H9 (cell line): ENCODE measurements at regions not wholly inside any gene's neighbourhood (a gene's known extent, or its start where the extent isn't known, plus 50 kb on each side); places are given as distances from the start of the nearest gene placed in this dataset.

Source experiments
- DNase-seq: peaks from one replicate; pipeline ENCODE4 v3.0.0-alpha.2; 2017
- H2AFZ ChIP-seq: one replicate; pipeline ENCODE4 v1.6.1; 2013; ENCODE audit warnings: mild to moderate bottlenecking, low read length, control low read depth, moderate library complexity
- H2AK5ac ChIP-seq: 2 replicates; pipeline ENCODE4 v1.6.1; 2013; ENCODE audit warnings: low read length, control low read depth, mixed read lengths; ENCODE audit not compliant: insufficient read length
- H2BK120ac ChIP-seq: one replicate; pipeline ENCODE4 v1.6.1; 2013; ENCODE audit warnings: low read depth, mild to moderate bottlenecking, low read length, control low read depth, inconsistent platforms; ENCODE audit not compliant: poor library complexity, severe bottlenecking
- H2BK12ac ChIP-seq: 2 replicates; pipeline ENCODE4 v1.6.1; 2013; ENCODE audit warnings: low read length, control low read depth, mixed read lengths, low read depth; ENCODE audit not compliant: insufficient read length
- H2BK15ac ChIP-seq: 2 replicates; pipeline ENCODE4 v1.6.1; 2013; ENCODE audit warnings: low read depth, low read length, control low read depth
- H2BK20ac ChIP-seq: one replicate; pipeline ENCODE4 v1.6.1; 2013; ENCODE audit warnings: low read depth, mild to moderate bottlenecking, low read length, control low read depth, inconsistent platforms; ENCODE audit not compliant: poor library complexity, severe bottlenecking
- H2BK5ac ChIP-seq: 2 replicates; pipeline ENCODE4 v1.6.1; 2013; ENCODE audit warnings: low read length, control low read depth, mixed read lengths; ENCODE audit not compliant: insufficient read length
- H3K14ac ChIP-seq: 2 replicates; pipeline ENCODE4 v1.6.1; 2013; ENCODE audit warnings: low read length, control low read depth; ENCODE audit not compliant: insufficient read depth
- H3K18ac ChIP-seq: 2 replicates; pipeline ENCODE4 v1.6.1; 2013; ENCODE audit warnings: low read depth, mild to moderate bottlenecking, mixed read lengths, low read length, control low read depth; ENCODE audit not compliant: insufficient read length
- H3K23ac ChIP-seq: 2 replicates; pipeline ENCODE4 v1.6.1; 2013; ENCODE audit warnings: low read length, control low read depth, mixed read lengths, low read depth; ENCODE audit not compliant: insufficient read length
- H3K23me2 ChIP-seq: 2 replicates; pipeline ENCODE4 v1.6.1; 2013; ENCODE audit warnings: low read depth, mild to moderate bottlenecking, mixed read lengths, low read length, control low read depth; ENCODE audit not compliant: insufficient read length, poor library complexity, severe bottlenecking
- H3K27ac ChIP-seq: 2 replicates; pipeline ENCODE4 v1.5.1; 2013; ENCODE audit warnings: low read length, control low read depth, mixed read lengths, low read depth; ENCODE audit not compliant: insufficient read length
- H3K27me3 ChIP-seq: 2 replicates; pipeline ENCODE4 v1.6.1; 2013; ENCODE audit warnings: low read length, control low read depth, inconsistent platforms; ENCODE audit not compliant: insufficient read depth
- H3K4ac ChIP-seq: 2 replicates; pipeline ENCODE4 v1.6.1; 2013; ENCODE audit warnings: low read depth, mild to moderate bottlenecking, control low read depth, inconsistent platforms, low read length, moderate library complexity
- H3K4me1 ChIP-seq: 2 replicates; pipeline ENCODE4 v1.6.1; 2013; ENCODE audit warnings: low read length, control low read depth, inconsistent platforms; ENCODE audit not compliant: insufficient read depth
- H3K4me2 ChIP-seq: 2 replicates; pipeline ENCODE4 v1.6.1; 2013; ENCODE audit warnings: low read length, control low read depth, mixed read lengths; ENCODE audit not compliant: insufficient read length, insufficient read depth
- H3K56ac ChIP-seq: 2 replicates; pipeline ENCODE4 v1.6.1; 2013; ENCODE audit warnings: low read depth, mild to moderate bottlenecking, mixed read lengths, low read length, control low read depth; ENCODE audit not compliant: insufficient read length
- H3K79me1 ChIP-seq: 2 replicates; pipeline ENCODE4 v1.6.1; 2013; ENCODE audit warnings: low read depth, mild to moderate bottlenecking, moderate library complexity, low read length, control low read depth, inconsistent platforms; ENCODE audit not compliant: insufficient read depth, poor library complexity, severe bottlenecking
- H3K79me2 ChIP-seq: 2 replicates; pipeline ENCODE4 v1.6.1; 2013; ENCODE audit warnings: low read length, control low read depth, inconsistent platforms; ENCODE audit not compliant: insufficient read depth
- H3K9ac ChIP-seq: 2 replicates; pipeline ENCODE4 v1.6.1; 2013; ENCODE audit warnings: low read length, control low read depth, mixed read lengths; ENCODE audit not compliant: insufficient read length; ENCODE audit errors: extremely low read depth
- H3K9me3 ChIP-seq: one replicate; pipeline ENCODE4 v1.6.1; 2013; ENCODE audit warnings: low read depth, low read length, inconsistent platforms; ENCODE audit not compliant: control insufficient read depth
- H3T11ph ChIP-seq: one replicate; pipeline ENCODE4 v1.6.1; 2013; ENCODE audit warnings: mild to moderate bottlenecking, low read length, control low read depth, inconsistent platforms
- H4K20me1 ChIP-seq: one replicate; pipeline ENCODE4 v1.6.1; 2013; ENCODE audit not compliant: control insufficient read depth, insufficient read length, insufficient read depth
- H4K5ac ChIP-seq: 2 replicates; pipeline ENCODE4 v1.6.1; 2013; ENCODE audit warnings: low read depth, mild to moderate bottlenecking, mixed read lengths, low read length, control low read depth; ENCODE audit not compliant: insufficient read length
- H4K8ac ChIP-seq: replicated peaks from 2 replicates; pipeline ENCODE4 v1.6.1; 2013; ENCODE audit warnings: low read length, control low read depth, mixed read lengths, low read depth; ENCODE audit not compliant: insufficient read length
- H4K91ac ChIP-seq: 2 replicates; pipeline ENCODE4 v1.6.1; 2013; ENCODE audit warnings: low read depth, mild to moderate bottlenecking, moderate library complexity, mixed read lengths, low read length, control low read depth; ENCODE audit not compliant: insufficient read length
- H3K27ac Mint-ChIP-seq, 3 experiments: 2 replicates in 2 of 3; 3 replicates in 1 of 3; pipeline ENCODE4 v1.8.0; 2020 to 2021; ENCODE audit warnings: mixed read lengths in 3 of 3, mild to moderate bottlenecking in 1 of 3, moderate library complexity in 1 of 3
- H3K27me3 Mint-ChIP-seq: 2 replicates; pipeline ENCODE4 v1.8.0; 2021; ENCODE audit warnings: low read depth, mild to moderate bottlenecking, moderate library complexity, mixed read lengths
- H3K36me3 Mint-ChIP-seq, 3 experiments: 2 replicates in 2 of 3; 3 replicates in 1 of 3; pipeline ENCODE4 v1.8.0; 2020 to 2021; ENCODE audit warnings: low read depth in 3 of 3, mixed read lengths in 3 of 3; ENCODE audit not compliant: insufficient read depth in 1 of 3
- H3K4me1 Mint-ChIP-seq, 2 experiments: 2 replicates each; pipeline ENCODE4 v1.8.0; 2020; ENCODE audit warnings: mixed read lengths in 2 of 2
- H3K4me3 Mint-ChIP-seq, 2 experiments: 2 replicates in 1 of 2; 3 replicates in 1 of 2; pipeline ENCODE4 v1.8.0; 2020 to 2021; ENCODE audit warnings: mild to moderate bottlenecking in 2 of 2, mixed read lengths in 2 of 2, moderate library complexity in 1 of 2
- H3K9me3 Mint-ChIP-seq, 2 experiments: 2 replicates in 1 of 2; 3 replicates in 1 of 2; pipeline ENCODE4 v1.8.0; 2020; ENCODE audit warnings: mild to moderate bottlenecking in 2 of 2, mixed read lengths in 2 of 2, moderate library complexity in 1 of 2
- CTCF ChIP-seq: fragments of 200-600 bp; sonication (generic); conservative IDR thresholded peaks from 3 replicates; pipeline ENCODE4 v1.8.0; 2021; ENCODE audit warnings: antibody characterized with exemption, mild to moderate bottlenecking
- WGBS: extraction: QIAGEN DNeasy Blood & Tissue Kit; methylation state at CpG from one replicate; pipeline ENCODE4 v1.1.7; 2013; ENCODE audit warnings: missing lambda C conversion rate, low lambda C conversion rate, mixed read lengths; ENCODE audit not compliant: insufficient read length; ENCODE audit errors: extremely low coverage; 5-methylcytosine and 5-hydroxymethylcytosine counted together

- Histone ChIP-seq H3K4me1 (no peaks in the 10 kb centered on the region), H2BK12ac (no peak overlapping the region), H2AK5ac (no peak overlapping the region), H3K27me3 (no peaks in the 10 kb centered on the region), H2BK5ac (no peak overlapping the region), H3K23ac (no peak overlapping the region), H2BK120ac (no peak overlapping the region), H4K8ac (no peak overlapping the region), H2BK20ac (no peak overlapping the region), H3K23me2 (no peaks in the 10 kb centered on the region), H3K79me2 (no peaks in the 10 kb centered on the region), H3K4ac (no peak overlapping the region), H3K27ac (no peak overlapping the region), H3K79me1 (no peaks in the 10 kb centered on the region), H2BK15ac (no peak overlapping the region), H4K5ac (no peak overlapping the region), H3K18ac (no peak overlapping the region), H4K91ac (no peak overlapping the region), H4K20me1 (no peaks in the 10 kb centered on the region), H2AFZ (no peak overlapping the region), H3K4me2 (no peak overlapping the region), H3T11ph (no peak overlapping the region), H3K14ac (no peak overlapping the region), H3K56ac (no peak overlapping the region), H3K9me3 (no peaks in the 10 kb centered on the region), H3K9ac (no peak overlapping the region)
- Mint-ChIP-seq H3K27ac (no peak overlapping the region), H3K4me3 (no peak overlapping the region), H3K36me3 (no peaks in the 10 kb centered on the region), H3K9me3 (peaks cover 0 to 2% of the 10 kb centered on the region in 2 experiments; a peak in 1 of 5 replicates), H3K4me1 (peaks cover 18% of the 10 kb centered on the region in 2 experiments), H3K27me3 (no peaks in the 10 kb centered on the region)
- DNase-seq = no peak
- no peak for TF ChIP-seq CTCF
- WGBS = no CpG with 5 or more reads among the region's 2 CpGs
Measured at GRCh38 chr1:177596485-177596884, 373.4 kb downstream of the SEC16B start.
